Trophoblast cell (in vitro differentiated cells and primary cell): ENCODE measurements at regions not wholly inside any gene's neighbourhood (a gene's known extent, or its start where the extent isn't known, plus 50 kb on each side); places are given as distances from the start of the nearest gene placed in this dataset.

Experiments
- DNase-seq, 2 donors: peaks; one replicate each; pipeline ENCODE4 v3.0.0-alpha.2; 2016
- H2AFZ ChIP-seq: 2 replicates; pipeline ENCODE4 v1.6.1; 2013; ENCODE audit warnings: low read length, moderate library complexity, mild to moderate bottlenecking; ENCODE audit not compliant: insufficient read depth, poor library complexity
- H2AK5ac ChIP-seq: 2 replicates; pipeline ENCODE4 v1.6.1; 2013; ENCODE audit warnings: mild to moderate bottlenecking, low read length
- H2BK120ac ChIP-seq: 2 replicates; pipeline ENCODE4 v1.6.1; 2013; ENCODE audit warnings: low read length, mild to moderate bottlenecking, moderate library complexity; ENCODE audit not compliant: insufficient read depth, poor library complexity
- H2BK12ac ChIP-seq: 2 replicates; pipeline ENCODE4 v1.6.1; 2013; ENCODE audit warnings: mild to moderate bottlenecking, low read length, moderate library complexity
- H2BK5ac ChIP-seq: 2 replicates; pipeline ENCODE4 v1.6.1; 2013; ENCODE audit warnings: low read length, low read depth, moderate library complexity, mild to moderate bottlenecking; ENCODE audit not compliant: poor library complexity
- H3K14ac ChIP-seq: 2 replicates; pipeline ENCODE4 v1.6.1; 2013; ENCODE audit warnings: mild to moderate bottlenecking, low read length
- H3K18ac ChIP-seq: 2 replicates; pipeline ENCODE4 v1.6.1; 2013; ENCODE audit warnings: mild to moderate bottlenecking, low read length
- H3K23ac ChIP-seq: 2 replicates; pipeline ENCODE4 v1.6.1; 2013; ENCODE audit warnings: low read length
- H3K27ac ChIP-seq: 2 replicates; pipeline ENCODE4 v1.5.1; 2013; ENCODE audit warnings: low read depth, mild to moderate bottlenecking, inconsistent platforms, low read length, moderate library complexity
- H3K27me3 ChIP-seq: 2 replicates; pipeline ENCODE4 v1.6.1; 2013; ENCODE audit warnings: inconsistent platforms, mild to moderate bottlenecking, low read length, moderate library complexity; ENCODE audit not compliant: insufficient read depth
- H3K36me3 ChIP-seq, 2 experiments: 1 replicate in 1 of 2; 2 replicates in 1 of 2; pipeline ENCODE4 v1.6.1; 2013; ENCODE audit warnings: low read length in 2 of 2, mild to moderate bottlenecking in 2 of 2, moderate library complexity in 1 of 2; ENCODE audit not compliant: insufficient read depth in 2 of 2, control insufficient read depth in 1 of 2
- H3K4ac ChIP-seq: 2 replicates; pipeline ENCODE4 v1.6.1; 2013; ENCODE audit warnings: low read depth, mild to moderate bottlenecking, low read length, moderate library complexity
- H3K4me1 ChIP-seq, 2 experiments: 1 replicate in 1 of 2; 2 replicates in 1 of 2; pipeline ENCODE4 v1.6.1; 2013; ENCODE audit warnings: low read length in 2 of 2, mild to moderate bottlenecking in 2 of 2, moderate library complexity in 1 of 2; ENCODE audit not compliant: insufficient read depth in 2 of 2, control insufficient read depth in 1 of 2
- H3K4me2 ChIP-seq: 2 replicates; pipeline ENCODE4 v1.6.1; 2013; ENCODE audit warnings: inconsistent platforms, mild to moderate bottlenecking, low read length, moderate library complexity
- H3K4me3 ChIP-seq: 2 replicates; pipeline ENCODE4 v1.5.1; 2013; ENCODE audit warnings: mild to moderate bottlenecking, low read depth, low read length, inconsistent platforms
- H3K79me1 ChIP-seq: one replicate; pipeline ENCODE4 v1.6.1; 2013; ENCODE audit warnings: low read length
- H3K79me2 ChIP-seq: 2 replicates; pipeline ENCODE4 v1.6.1; 2013; ENCODE audit warnings: low read length, mild to moderate bottlenecking; ENCODE audit not compliant: control insufficient read depth, insufficient read depth, poor library complexity
- H3K9ac ChIP-seq: 2 replicates; pipeline ENCODE4 v1.6.1; 2013; ENCODE audit warnings: mild to moderate bottlenecking, low read length
- H3K9me3 ChIP-seq: 2 replicates; pipeline ENCODE4 v1.6.1; 2013; ENCODE audit warnings: low read depth, mild to moderate bottlenecking, control low read depth, inconsistent platforms, low read length; ENCODE audit not compliant: insufficient read depth
- H4K12ac ChIP-seq: 2 replicates; pipeline ENCODE4 v1.6.1; 2013; ENCODE audit warnings: low read depth, mild to moderate bottlenecking, low read length, moderate library complexity
- H4K8ac ChIP-seq: 2 replicates; pipeline ENCODE4 v1.6.1; 2013; ENCODE audit warnings: low read depth, mild to moderate bottlenecking, low read length, moderate library complexity
- H4K91ac ChIP-seq: one replicate; pipeline ENCODE4 v1.6.1; 2013; ENCODE audit warnings: low read depth, mild to moderate bottlenecking, low read length, moderate library complexity
- WGBS: extraction: QIAGEN DNeasy Blood & Tissue Kit; methylation state at CpG from one replicate; pipeline ENCODE4 v1.1.7; 2013; ENCODE audit warnings: missing lambda C conversion rate; ENCODE audit not compliant: insufficient read length, insufficient coverage; ENCODE audit errors: extremely low coverage; 5-methylcytosine and 5-hydroxymethylcytosine counted together

- Histone ChIP-seq H2BK12ac (peak overlapping the region; percentile 77), H2AK5ac (peak overlapping the region; percentile 41), H3K27me3 (no peaks in the 10 kb centered on the region), H3K9ac (no peak overlapping the region), H4K91ac (peak overlapping the region; percentile 94), H3K23ac (no peak overlapping the region), H4K8ac (peak overlapping the region; percentile 64), H2BK5ac (peak overlapping the region; percentile 89), H3K79me2 (no peaks in the 10 kb centered on the region), H3K9me3 (no peaks in the 10 kb centered on the region), H3K79me1 (peaks cover 11% of the 10 kb centered on the region), H2AFZ (no peak overlapping the region), H3K18ac (peak overlapping the region; percentile 56), H3K14ac (peak overlapping the region; percentile 16), H3K4me1 (peaks cover 6 to 11% of the 10 kb centered on the region in 2 experiments), H3K36me3 (no peaks in the 10 kb centered on the region), H4K12ac (no peak overlapping the region), H3K4me2 (no peak overlapping the region), H2BK120ac (peak overlapping the region; percentile 21), H3K4me3 (no peak overlapping the region), H3K27ac (peak overlapping the region; percentile 86), H3K4ac (no peak overlapping the region)
- peak in 1 of 2 donors; percentile 18 for DNase-seq
Measured at GRCh38 chr11:15826826-15827225, 529.5 kb downstream of the SOX6 start.

- Histone ChIP-seq H3K79me2 (no peaks in the 10 kb centered on the region), H3K18ac (no peak overlapping the region), H4K91ac (peak overlapping the region; percentile 31), H3K4me1 (peaks cover 6 to 11% of the 10 kb centered on the region in 2 experiments), H4K12ac (no peak overlapping the region), H3K9ac (no peak overlapping the region), H2AK5ac (no peak overlapping the region), H3K23ac (no peak overlapping the region), H2BK120ac (no peak overlapping the region), H3K4me2 (no peak overlapping the region), H4K8ac (no peak overlapping the region), H3K9me3 (no peaks in the 10 kb centered on the region), H2BK12ac (peak overlapping the region; percentile 15), H3K27ac (no peak overlapping the region), H2AFZ (no peak overlapping the region), H2BK5ac (no peak overlapping the region), H3K79me1 (peaks cover 11% of the 10 kb centered on the region), H3K4me3 (no peak overlapping the region), H3K14ac (no peak overlapping the region), H3K27me3 (no peaks in the 10 kb centered on the region), H3K36me3 (no peaks in the 10 kb centered on the region), H3K4ac (no peak overlapping the region)
- WGBS = no CpG with 5 or more reads among the region's 9 CpGs
- no peak for DNase-seq
Measured at GRCh38 chr11:15828215-15828853, 528.0 kb downstream of the SOX6 start.

- H2BK120ac ChIP-seq = no peak overlapping the region
- H3K23ac ChIP-seq = no peak overlapping the region
- no peak overlapping the region for H3K4ac ChIP-seq
- no peak overlapping the region for H2BK5ac ChIP-seq
- H3K4me1 ChIP-seq = peaks cover 6 to 11% of the 10 kb centered on the region in 2 experiments
- no peak overlapping the region for H2BK12ac ChIP-seq
- no peak overlapping the region for H3K14ac ChIP-seq
- no peak overlapping the region for H2AK5ac ChIP-seq
- no peaks in the 10 kb centered on the region for H3K9me3 ChIP-seq
- H4K91ac ChIP-seq = no peak overlapping the region
- no peak overlapping the region for H2AFZ ChIP-seq
- H3K27me3 ChIP-seq = no peaks in the 10 kb centered on the region
- peaks cover 11% of the 10 kb centered on the region for H3K79me1 ChIP-seq
- DNase-seq = no peak
- no peak overlapping the region for H3K4me2 ChIP-seq
- no peak overlapping the region for H3K4me3 ChIP-seq
- H3K9ac ChIP-seq = no peak overlapping the region
- WGBS = no CpG with 5 or more reads among the region's 1 CpG
- H3K27ac ChIP-seq = no peak overlapping the region
- H3K79me2 ChIP-seq = no peaks in the 10 kb centered on the region
- no peak overlapping the region for H4K12ac ChIP-seq
- H3K18ac ChIP-seq = no peak overlapping the region
- no peaks in the 10 kb centered on the region for H3K36me3 ChIP-seq
- H4K8ac ChIP-seq = no peak overlapping the region
Measured at GRCh38 chr11:15829312-15829711, 527.0 kb downstream of the SOX6 start.

DNA sequence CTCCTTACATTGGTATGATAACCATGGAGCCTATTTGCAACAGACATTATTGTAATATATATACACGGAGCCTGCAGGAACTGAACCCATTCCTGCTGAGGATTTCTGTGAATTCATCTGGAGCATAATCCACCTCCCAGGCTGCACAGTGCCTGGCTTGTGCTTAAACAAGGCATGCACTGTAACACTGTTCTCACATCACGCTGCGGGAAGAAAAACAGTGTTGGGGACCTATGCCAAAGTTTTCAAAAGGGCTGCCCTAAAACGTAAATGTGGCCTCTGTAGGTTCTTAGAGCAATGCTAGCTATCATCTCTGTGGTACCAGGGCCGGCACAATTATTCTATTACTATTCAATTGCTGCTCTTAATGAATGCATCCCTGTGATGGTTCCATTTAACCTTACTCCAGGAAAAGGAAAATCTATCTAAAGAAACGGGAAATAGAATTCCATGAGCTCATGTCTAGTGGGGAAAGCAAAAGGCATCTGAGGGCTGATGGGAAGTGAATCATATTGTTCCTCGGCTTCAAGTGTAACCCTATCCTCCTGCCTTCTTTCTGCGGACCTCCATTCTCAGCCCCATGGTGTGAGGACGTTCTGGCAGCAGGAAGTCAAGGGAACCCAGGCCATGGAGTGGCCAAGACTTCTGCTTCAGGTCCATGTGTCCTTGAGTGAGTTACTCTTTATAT, 525.5 kb downstream of the SOX6 start:
- no peak overlapping the region for H3K27ac ChIP-seq
- no CpG with 5 or more reads among the region's 9 CpGs for WGBS

More for the DNA sequence above, 525.5 kb downstream of the SOX6 start:
- no peak overlapping the region for H3K4me3 ChIP-seq
- no peak overlapping the region for H2BK5ac ChIP-seq
- H2BK120ac ChIP-seq = no peak overlapping the region
- H2AK5ac ChIP-seq = no peak overlapping the region
- no peak overlapping the region for H3K9ac ChIP-seq
- no peak overlapping the region for H3K4ac ChIP-seq
- DNase-seq = no peak
- H4K8ac ChIP-seq = no peak overlapping the region
- no peak overlapping the region for H4K12ac ChIP-seq
- H3K27me3 ChIP-seq = no peaks in the 10 kb centered on the region
- H3K14ac ChIP-seq = no peak overlapping the region
- H3K36me3 ChIP-seq = no peaks in the 10 kb centered on the region
- H3K23ac ChIP-seq = no peak overlapping the region
- peak overlapping the region; percentile 56 for H2BK12ac ChIP-seq
- peaks cover 9% of the 10 kb centered on the region for H3K79me1 ChIP-seq
- H3K4me2 ChIP-seq = no peak overlapping the region
- no peak overlapping the region for H2AFZ ChIP-seq
- H4K91ac ChIP-seq = peak overlapping the region; percentile 8
- H3K4me1 ChIP-seq = peaks cover 6 to 9% of the 10 kb centered on the region in 2 experiments
- no peaks in the 10 kb centered on the region for H3K9me3 ChIP-seq
- H3K18ac ChIP-seq = no peak overlapping the region
- H3K79me2 ChIP-seq = no peaks in the 10 kb centered on the region
